ACC112 (cell line): ENCODE measurements at regions not wholly inside any gene's neighbourhood (a gene's known extent, or its start where the extent isn't known, plus 50 kb on each side); places are given as distances from the start of the nearest gene placed in this dataset.

Experiments used
- H2AFZ ChIP-seq: fragments of 200-600 bp; sonication (generic); one replicate; pipeline ENCODE4 v1.6.0; 2017; ENCODE audit warnings: antibody characterized with exemption, low read length; ENCODE audit not compliant: unreplicated experiment
- H3K27ac ChIP-seq: fragments of 200-600 bp; sonication (generic); 2 replicates; pipeline ENCODE4 v1.5.1; 2014; ENCODE audit warnings: low read depth, mild to moderate bottlenecking, antibody characterized with exemption, low read length, moderate library complexity
- H3K27me3 ChIP-seq: fragments of 200-600 bp; sonication (generic); 2 replicates; pipeline ENCODE4 v1.6.1; 2014; ENCODE audit warnings: mild to moderate bottlenecking, antibody characterized with exemption, low read length, moderate library complexity, mixed read lengths; ENCODE audit not compliant: insufficient read depth
- H3K36me3 ChIP-seq: fragments of 200-600 bp; sonication (generic); 2 replicates; pipeline ENCODE4 v1.6.1; 2016; ENCODE audit warnings: mild to moderate bottlenecking, antibody characterized with exemption, low read length, moderate library complexity, mixed read lengths; ENCODE audit not compliant: insufficient read depth
- H3K4me1 ChIP-seq: fragments of 200-600 bp; sonication (generic); one replicate; pipeline ENCODE4 v1.6.1; 2016; ENCODE audit warnings: low read length, mixed read lengths; ENCODE audit not compliant: insufficient read depth, unreplicated experiment, control insufficient read depth
- H3K4me3 ChIP-seq: fragments of 200-600 bp; sonication (generic); 2 replicates; pipeline ENCODE4 v1.5.1; 2014; ENCODE audit warnings: mild to moderate bottlenecking, low read depth, low read length
- H3K79me2 ChIP-seq: fragments of 200-600 bp; sonication (generic); one replicate; pipeline ENCODE4 v1.6.0; 2016; ENCODE audit warnings: low read length; ENCODE audit not compliant: control insufficient read depth, unreplicated experiment, insufficient read depth

GRCh38 chr12:105705235-105705634, 374.7 kb downstream of the C12orf75 start:
- Histone ChIP-seq H3K36me3 (no peaks in the 10 kb centered on the region), H2AFZ (no peak overlapping the region), H3K27ac (no peak overlapping the region), H3K4me1 (peaks cover 5% of the 10 kb centered on the region), H3K27me3 (peaks cover 9% of the 10 kb centered on the region), H3K4me3 (no peak overlapping the region), H3K79me2 (no peaks in the 10 kb centered on the region)

GRCh38 chr12:105705765-105706164, 375.3 kb downstream of the C12orf75 start:
- no peaks in the 10 kb centered on the region for H3K36me3 ChIP-seq
- no peak overlapping the region for H3K27ac ChIP-seq
- H3K4me1 ChIP-seq = peaks cover 5% of the 10 kb centered on the region
- H2AFZ ChIP-seq = no peak overlapping the region
- no peaks in the 10 kb centered on the region for H3K79me2 ChIP-seq
- no peak overlapping the region for H3K4me3 ChIP-seq
- peaks cover 13% of the 10 kb centered on the region for H3K27me3 ChIP-seq

- H3K4me1 ChIP-seq = peaks cover 5% of the 10 kb centered on the region
- peaks cover 13% of the 10 kb centered on the region for H3K27me3 ChIP-seq
- no peak overlapping the region for H3K4me3 ChIP-seq
- no peak overlapping the region for H2AFZ ChIP-seq
- no peaks in the 10 kb centered on the region for H3K36me3 ChIP-seq
- H3K27ac ChIP-seq = no peak overlapping the region
- no peaks in the 10 kb centered on the region for H3K79me2 ChIP-seq
Observed at GRCh38 chr12:105706321-105706972, 376.0 kb downstream of the C12orf75 start.

GRCh38 chr12:105706973-105707334, 376.5 kb downstream of the C12orf75 start:
- no peak overlapping the region for H3K4me3 ChIP-seq
- no peaks in the 10 kb centered on the region for H3K79me2 ChIP-seq
- H2AFZ ChIP-seq = no peak overlapping the region
- no peak overlapping the region for H3K27ac ChIP-seq
- H3K36me3 ChIP-seq = no peaks in the 10 kb centered on the region
- H3K4me1 ChIP-seq = peaks cover 5% of the 10 kb centered on the region
- H3K27me3 ChIP-seq = peaks cover 10% of the 10 kb centered on the region

GRCh38 chr12:105713606-105714305, 383.3 kb downstream of the C12orf75 start:
- no peaks in the 10 kb centered on the region for H3K36me3 ChIP-seq
- H3K4me1 ChIP-seq = no peaks in the 10 kb centered on the region
- H2AFZ ChIP-seq = no peak overlapping the region
- H3K27me3 ChIP-seq = peaks cover 32% of the 10 kb centered on the region
- H3K27ac ChIP-seq = no peak overlapping the region
- no peak overlapping the region for H3K4me3 ChIP-seq
- no peaks in the 10 kb centered on the region for H3K79me2 ChIP-seq

- Histone ChIP-seq H3K36me3 (no peaks in the 10 kb centered on the region), H2AFZ (no peak overlapping the region), H3K4me3 (no peak overlapping the region), H3K27ac (no peak overlapping the region), H3K4me1 (no peaks in the 10 kb centered on the region), H3K79me2 (no peaks in the 10 kb centered on the region), H3K27me3 (peaks cover 32% of the 10 kb centered on the region)
Observed at GRCh38 chr12:105716621-105717020, 386.1 kb downstream of the C12orf75 start.

- Histone ChIP-seq H3K27me3 (peaks cover 40% of the 10 kb centered on the region), H2AFZ (no peak overlapping the region), H3K4me1 (no peaks in the 10 kb centered on the region), H3K27ac (no peak overlapping the region), H3K36me3 (no peaks in the 10 kb centered on the region), H3K79me2 (no peaks in the 10 kb centered on the region), H3K4me3 (no peak overlapping the region)
Observed at GRCh38 chr12:105721051-105721825, 390.7 kb downstream of the C12orf75 start.

GRCh38 chr12:105721891-105722290, 391.4 kb downstream of the C12orf75 start:
- Histone ChIP-seq H3K4me1 (no peaks in the 10 kb centered on the region), H3K79me2 (no peaks in the 10 kb centered on the region), H3K27ac (no peak overlapping the region), H3K4me3 (no peak overlapping the region), H3K27me3 (peaks cover 35% of the 10 kb centered on the region), H3K36me3 (no peaks in the 10 kb centered on the region), H2AFZ (no peak overlapping the region)

- Histone ChIP-seq H3K79me2 (no peaks in the 10 kb centered on the region), H3K27me3 (peaks cover 36% of the 10 kb centered on the region), H3K27ac (no peak overlapping the region), H3K4me1 (no peaks in the 10 kb centered on the region), H3K36me3 (no peaks in the 10 kb centered on the region), H3K4me3 (no peak overlapping the region), H2AFZ (no peak overlapping the region)
Observed at GRCh38 chr12:105723066-105723465, 392.6 kb downstream of the C12orf75 start.

GRCh38 chr12:105723494-105723893, 393.0 kb downstream of the C12orf75 start:
- Histone ChIP-seq H3K27ac (no peak overlapping the region), H3K27me3 (peaks cover 39% of the 10 kb centered on the region), H3K79me2 (no peaks in the 10 kb centered on the region)

More at GRCh38 chr12:105723494-105723893, 393.0 kb downstream of the C12orf75 start:
- Histone ChIP-seq H3K36me3 (no peaks in the 10 kb centered on the region), H3K4me1 (no peaks in the 10 kb centered on the region), H2AFZ (no peak overlapping the region), H3K4me3 (no peak overlapping the region)
